Activated B cell treated with CpG ODN at 0.5 μM for 24 hours (primary cell): ENCODE measurements at regions not wholly inside any gene's neighbourhood (a gene's known extent, or its start where the extent isn't known, plus 50 kb on each side); places are given as distances from the start of the nearest gene placed in this dataset.

Experiments used
- ATAC-seq: fragments of 200-7000 bp; cut with Tn5 transposase; one replicate; pipeline ENCODE4 v1.10.0; 2021; ENCODE audit warnings: low read depth, mild to moderate bottlenecking, moderate library complexity
- CTCF ChIA-PET: fragments of 350-600 bp; sonication (Branson Sonifier 250); formaldehyde crosslinking; loops from one replicate; lab custom pipeline; 2021; ENCODE audit warnings: antibody characterized with exemption; lab: Charles Lee
- POLR2A ChIA-PET: fragments of 350-600 bp; sonication (Branson Sonifier 250); formaldehyde crosslinking; loops from one replicate; lab custom pipeline; 2021; ENCODE audit warnings: antibody characterized with exemption; lab: Charles Lee
- DNase-seq: peaks from one replicate; pipeline ENCODE4 v3.0.0; 2022
- H3K27ac Mint-ChIP-seq: one replicate; pipeline ENCODE4 v1.8.0; 2020; ENCODE audit warnings: mixed read lengths
- H3K27me3 Mint-ChIP-seq: one replicate; pipeline ENCODE4 v1.8.0; 2021; ENCODE audit warnings: mixed read lengths
- H3K36me3 Mint-ChIP-seq: one replicate; pipeline ENCODE4 v1.8.0; 2021; ENCODE audit warnings: low read depth, mixed read lengths
- H3K4me1 Mint-ChIP-seq: one replicate; pipeline ENCODE4 v1.8.0; 2021; ENCODE audit warnings: mixed read lengths
- H3K4me3 Mint-ChIP-seq: one replicate; pipeline ENCODE4 v1.8.0; 2020; ENCODE audit warnings: mild to moderate bottlenecking, mixed read lengths
- H3K9me3 Mint-ChIP-seq: one replicate; pipeline ENCODE4 v1.8.0; 2020; ENCODE audit warnings: mixed read lengths
- CTCF ChIP-seq: fragments of 200-600 bp; IDR thresholded peaks from one replicate; pipeline ENCODE4 v1.8.0; 2022; ENCODE audit warnings: antibody characterized with exemption, mild to moderate bottlenecking
- intact Hi-C: fragments of 100-400 bp; cut with micrococcal nuclease; formaldehyde crosslinking; loops from one replicate; pipeline ENCODE4 v1.15.1; 2024

GRCh38 chr3:78283994-78284393 lies 1244.1 kb downstream of the ROBO2 start:
- Mint-ChIP-seq H3K36me3 (no peaks in the 10 kb centered on the region), H3K27me3 (no peaks in the 10 kb centered on the region), H3K27ac (no peak overlapping the region), H3K4me1 (no peaks in the 10 kb centered on the region), H3K9me3 (peaks cover 6% of the 10 kb centered on the region), H3K4me3 (no peak overlapping the region)
- POLR2A ChIA-PET: no interaction called here
- no peak for DNase-seq
- no peak for TF ChIP-seq CTCF
- CTCF ChIA-PET: no interaction called here
- intact Hi-C loops: no loop called here
- no peak for ATAC-seq

GRCh38 chr3:78285032-78285728 lies 1245.3 kb downstream of the ROBO2 start:
- H3K36me3 Mint-ChIP-seq: no peaks in the 10 kb centered on the region
- no peak overlapping the region for H3K27ac Mint-ChIP-seq
- TF ChIP-seq CTCF: no peak
- DNase-seq: no peak
- no peak for ATAC-seq
- H3K27me3 Mint-ChIP-seq: no peaks in the 10 kb centered on the region
- ChIA-PET POLR2A (no interaction called here), CTCF (no interaction called here)
- no peak overlapping the region for H3K4me3 Mint-ChIP-seq
- no peaks in the 10 kb centered on the region for H3K4me1 Mint-ChIP-seq
- H3K9me3 Mint-ChIP-seq: peaks cover 6% of the 10 kb centered on the region
- intact Hi-C loops: no loop called here

GRCh38 chr3:78287085-78287484 lies 1247.2 kb downstream of the ROBO2 start:
- intact Hi-C loops: no loop called here
- no peak for TF ChIP-seq CTCF
- ATAC-seq: no peak
- ChIA-PET CTCF (no interaction called here), POLR2A (no interaction called here)
- Mint-ChIP-seq H3K27ac (no peak overlapping the region), H3K4me1 (no peaks in the 10 kb centered on the region), H3K27me3 (no peaks in the 10 kb centered on the region), H3K9me3 (peaks cover 3% of the 10 kb centered on the region), H3K36me3 (no peaks in the 10 kb centered on the region), H3K4me3 (no peak overlapping the region)
- DNase-seq: no peak

GRCh38 chr3:78293284-78293683 lies 1253.4 kb downstream of the ROBO2 start:
- Mint-ChIP-seq H3K27ac (no peak overlapping the region), H3K4me1 (no peaks in the 10 kb centered on the region), H3K27me3 (no peaks in the 10 kb centered on the region), H3K4me3 (no peak overlapping the region), H3K36me3 (no peaks in the 10 kb centered on the region), H3K9me3 (peaks cover 3% of the 10 kb centered on the region)
- ATAC-seq (no peak), DNase-seq (no peak)
- intact Hi-C loops: no loop called here
- CTCF ChIA-PET: no interaction called here
- no peak for TF ChIP-seq CTCF
- POLR2A ChIA-PET: no interaction called here

- ChIA-PET CTCF (no interaction called here), POLR2A (no interaction called here)
- DNase-seq: no peak
- ATAC-seq: no peak
- no peaks in the 10 kb centered on the region for H3K27me3 Mint-ChIP-seq
- intact Hi-C loops: no loop called here
- no peak overlapping the region for H3K4me3 Mint-ChIP-seq
- no peaks in the 10 kb centered on the region for H3K4me1 Mint-ChIP-seq
- no peaks in the 10 kb centered on the region for H3K36me3 Mint-ChIP-seq
- no peak for TF ChIP-seq CTCF
- H3K9me3 Mint-ChIP-seq: peaks cover 23% of the 10 kb centered on the region
- H3K27ac Mint-ChIP-seq: no peak overlapping the region
Observed at GRCh38 chr3:78304115-78304514, 1264.2 kb downstream of the ROBO2 start.
